GM12891 (cell line): ENCODE measurements at regions not wholly inside any gene's neighbourhood (a gene's known extent, or its start where the extent isn't known, plus 50 kb on each side); places are given as distances from the start of the nearest gene placed in this dataset.

Source experiments
- POLR2A ChIP-seq: IDR thresholded peaks from 2 replicates; pipeline ENCODE4 v1.6.1; 2011; ENCODE audit warnings: low read depth, low read length, control low read depth
- POLR2AphosphoS5 ChIP-seq: IDR thresholded peaks from 2 replicates; pipeline ENCODE4 v1.6.1; 2011; ENCODE audit warnings: low read depth, low read length, control low read depth
- POU2F2 ChIP-seq: IDR thresholded peaks from 2 replicates; pipeline ENCODE4 v1.6.1; 2011; ENCODE audit warnings: low read depth, mild to moderate bottlenecking, control low read depth, low read length, moderate library complexity
- SPI1 ChIP-seq: IDR thresholded peaks from 2 replicates; pipeline ENCODE4 v1.6.1; 2011; ENCODE audit warnings: low read depth, low read length, control low read depth
- TAF1 ChIP-seq: IDR thresholded peaks from 2 replicates; pipeline ENCODE4 v1.6.1; 2011; ENCODE audit warnings: low read depth, low read length, control low read depth

- TF ChIP-seq POLR2A = no peak
- TF ChIP-seq POLR2AphosphoS5 = no peak
- TF ChIP-seq SPI1 = no peak
- TF ChIP-seq POU2F2 = no peak
- TF ChIP-seq TAF1 = no peak
Measured at GRCh38 chr13:74731731-74732130, 597.5 kb upstream of the KLF12 start.
